HL-60/S4 treated with retinoic acid at 250 ng/mL for 4 days and 3 days (cell line): ENCODE measurements at regions not wholly inside any gene's neighbourhood (a gene's known extent, or its start where the extent isn't known, plus 50 kb on each side); places are given as distances from the start of the nearest gene placed in this dataset.

ENCODE experiments used
- in situ Hi-C: fragments of 300-500 bp; cut with MboI; formaldehyde crosslinking; loops from 2 replicates; pipeline ENCODE4 v1.7.0; 2022; ENCODE audit warnings: low sequenced_read_pairs

GRCh38 chr2:118527571-118527970 lies 319.9 kb downstream of the EN1 start:
- in situ Hi-C loops, result no loop called here

GRCh38 chr2:118525346-118525745 lies 322.1 kb downstream of the EN1 start:
- in situ Hi-C loops, result no loop called here

DNA sequence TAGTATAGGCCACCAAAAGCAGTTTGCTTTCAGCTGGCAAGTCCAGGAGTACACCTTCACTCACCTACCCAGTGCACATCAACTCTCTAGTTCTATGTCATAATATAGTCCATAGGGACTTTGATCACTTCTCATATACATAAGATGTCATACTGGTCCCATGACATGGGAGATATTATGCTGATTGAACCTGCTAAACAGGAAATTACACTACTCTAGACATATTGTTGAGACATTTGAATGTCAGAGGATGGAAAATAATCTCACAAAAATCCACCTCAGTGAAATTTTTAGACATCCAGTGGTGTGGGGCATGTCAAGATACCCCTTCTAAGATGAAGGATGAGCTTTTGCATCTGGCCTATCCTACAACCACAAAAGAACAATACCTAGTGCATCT lies 322.5 kb downstream of the EN1 start:
- in situ Hi-C loops, result no loop called here

GRCh38 chr2:118523761-118524160 lies 323.7 kb downstream of the EN1 start:
- in situ Hi-C loops, result no loop called here

DNA sequence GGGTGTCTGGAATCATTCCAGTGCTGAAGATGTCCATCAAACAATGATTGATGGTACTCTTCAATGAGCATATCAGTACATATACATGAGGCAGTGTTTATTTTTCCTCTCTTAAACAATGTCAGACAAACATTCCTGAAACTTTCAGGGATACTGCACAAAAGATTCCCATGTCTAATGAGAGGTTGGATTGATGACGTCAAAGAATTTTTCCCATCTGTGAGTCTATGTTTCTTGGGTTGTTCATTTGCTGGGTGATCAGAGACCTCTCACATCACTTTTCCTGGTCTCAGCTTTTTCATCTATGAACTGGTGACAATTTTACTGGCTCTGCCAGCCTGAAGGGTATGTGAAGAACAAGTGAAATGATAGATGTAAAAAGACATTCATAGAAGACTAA lies 325.5 kb downstream of the EN1 start:
- in situ Hi-C loops, result no loop called here

DNA sequence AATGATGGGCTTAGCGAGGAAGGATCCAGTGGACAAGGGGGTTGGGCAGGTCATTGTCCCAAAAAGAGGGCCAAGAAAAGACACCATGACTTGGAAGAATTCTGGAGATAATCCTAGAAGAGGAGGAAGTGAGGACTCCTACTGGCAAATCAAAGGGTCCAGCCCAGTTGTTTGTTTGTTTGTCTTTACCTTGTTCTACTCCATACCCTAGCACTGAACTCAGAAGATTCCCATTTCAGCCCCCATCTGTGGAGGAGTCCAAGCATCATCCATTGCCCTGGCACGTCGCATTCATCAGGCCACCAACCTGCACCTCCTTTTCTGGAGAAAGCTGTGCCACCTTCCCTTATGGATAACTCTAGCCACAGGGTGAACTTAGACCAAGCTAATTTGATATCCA lies 326.2 kb downstream of the EN1 start:
- in situ Hi-C loops, result no loop called here

GRCh38 chr2:118520246-118520645 lies 327.2 kb downstream of the EN1 start:
- in situ Hi-C loops, result no loop called here

- in situ Hi-C loops, result no loop called here
These were observed 327.9 kb downstream of the EN1 start for GRCh38 chr2:118519511-118519910.

- in situ Hi-C loops, result no loop called here
These were observed 336.6 kb downstream of the EN1 start for GRCh38 chr2:118510807-118511206.

DNA sequence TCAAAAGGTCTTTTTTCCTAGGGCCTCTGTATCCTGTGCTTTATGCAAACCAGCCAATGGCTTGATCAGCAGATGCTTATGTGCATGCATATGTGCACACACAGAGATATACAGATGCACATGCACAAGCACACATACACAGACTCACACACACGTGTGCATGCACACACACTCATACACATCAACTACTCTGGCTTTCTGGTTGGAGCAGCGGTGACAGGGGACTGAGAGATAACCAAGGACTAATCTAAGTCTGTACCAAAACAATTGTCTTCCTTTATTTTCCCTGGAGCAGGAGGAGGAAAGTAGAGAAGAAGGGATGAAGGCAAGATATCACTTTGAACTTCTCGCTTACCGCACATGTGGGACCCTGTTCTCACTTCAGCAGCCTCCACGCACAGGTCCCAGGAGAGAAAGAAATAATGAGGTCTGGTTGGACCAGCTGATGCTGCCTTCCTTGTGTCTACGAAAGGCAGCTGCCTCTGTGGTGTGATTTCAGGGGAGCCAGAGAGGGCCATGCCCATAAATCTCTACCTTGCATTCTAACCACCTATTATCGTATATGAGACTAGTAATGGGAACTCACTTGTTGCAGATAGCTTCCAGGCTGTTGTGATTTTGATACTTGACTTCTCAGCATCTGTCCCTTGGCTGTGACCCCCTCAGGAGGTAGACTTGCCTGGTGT lies 338.0 kb downstream of the EN1 start:
- in situ Hi-C loops, result no loop called here

DNA sequence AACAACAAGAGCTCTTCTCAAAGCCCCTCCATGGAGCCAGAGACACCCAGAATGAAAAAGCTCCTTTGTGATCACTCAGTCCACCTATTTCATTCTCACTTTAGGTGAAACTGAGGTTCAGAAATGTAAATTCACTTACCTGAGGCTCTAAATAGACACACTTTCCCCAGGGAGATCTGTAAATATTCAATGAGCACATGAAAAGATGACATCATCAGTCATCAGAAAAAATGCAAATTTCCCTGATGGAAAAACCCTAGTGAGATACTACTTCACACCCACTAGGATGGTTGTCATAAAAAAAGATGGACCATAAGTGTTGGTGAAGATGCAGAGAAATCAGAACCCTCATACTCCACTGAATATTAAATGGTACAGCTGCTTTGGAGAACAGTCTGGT lies 339.2 kb downstream of the EN1 start:
- in situ Hi-C loops, result no loop called here

DNA sequence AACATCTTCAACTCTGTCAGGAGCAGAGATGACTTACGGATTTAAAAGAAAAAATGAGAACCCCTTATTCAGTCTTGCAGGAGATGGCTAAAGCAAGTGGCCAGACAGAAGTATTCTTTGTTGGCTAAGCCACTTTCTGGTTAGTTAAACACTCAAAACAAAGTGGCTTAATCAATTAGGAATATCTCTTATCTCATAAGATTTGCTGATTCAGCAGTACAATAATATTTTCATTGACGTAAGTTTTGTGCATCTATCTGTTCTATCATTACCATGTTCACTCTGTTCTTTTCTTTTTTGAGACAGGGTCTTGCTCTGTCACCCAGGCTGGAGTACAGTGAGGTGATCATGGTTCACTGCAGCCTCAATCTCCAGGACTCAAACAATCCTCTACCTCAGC lies 342.0 kb downstream of the EN1 start:
- in situ Hi-C loops, result no loop called here

DNA sequence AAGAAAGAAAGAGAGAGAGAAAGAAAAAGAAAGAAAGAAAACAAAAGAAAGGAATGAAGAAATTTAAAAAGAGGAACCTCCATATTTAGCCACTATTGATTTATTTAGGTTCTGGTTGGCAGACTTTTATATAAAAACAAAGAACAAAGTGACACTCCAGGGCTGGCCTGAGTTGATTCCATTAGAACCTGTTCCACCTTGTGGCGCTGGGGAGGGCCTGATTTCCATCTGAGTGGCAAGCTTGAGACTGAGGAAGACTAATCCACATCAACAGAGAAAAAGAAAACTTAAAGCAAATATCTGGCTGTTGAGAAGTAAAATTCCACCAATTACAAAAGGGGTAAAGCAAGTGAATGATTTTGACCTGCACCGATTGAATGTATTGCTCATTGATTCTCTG lies 345.3 kb downstream of the EN1 start:
- in situ Hi-C loops, result no loop called here

DNA sequence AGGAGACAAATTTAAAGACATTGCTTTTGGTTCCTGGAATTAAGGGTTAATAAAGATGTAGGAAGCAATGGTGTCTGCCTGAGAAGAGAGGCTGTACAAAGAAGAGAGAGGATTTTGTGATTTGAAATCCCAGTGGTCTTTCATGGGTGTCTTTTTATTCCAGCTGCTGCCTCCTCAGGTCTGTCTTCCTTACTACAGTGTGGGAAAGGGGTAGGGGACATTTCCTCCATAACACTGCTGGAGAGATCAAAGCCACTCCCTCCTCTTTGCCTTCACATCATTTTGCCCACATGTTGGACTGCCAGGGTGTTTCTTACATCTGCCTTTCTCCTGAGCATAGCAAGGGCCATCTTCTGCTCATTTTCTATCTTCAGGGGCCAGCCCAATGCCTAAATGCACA lies 348.5 kb downstream of the EN1 start:
- in situ Hi-C loops, result no loop called here

DNA sequence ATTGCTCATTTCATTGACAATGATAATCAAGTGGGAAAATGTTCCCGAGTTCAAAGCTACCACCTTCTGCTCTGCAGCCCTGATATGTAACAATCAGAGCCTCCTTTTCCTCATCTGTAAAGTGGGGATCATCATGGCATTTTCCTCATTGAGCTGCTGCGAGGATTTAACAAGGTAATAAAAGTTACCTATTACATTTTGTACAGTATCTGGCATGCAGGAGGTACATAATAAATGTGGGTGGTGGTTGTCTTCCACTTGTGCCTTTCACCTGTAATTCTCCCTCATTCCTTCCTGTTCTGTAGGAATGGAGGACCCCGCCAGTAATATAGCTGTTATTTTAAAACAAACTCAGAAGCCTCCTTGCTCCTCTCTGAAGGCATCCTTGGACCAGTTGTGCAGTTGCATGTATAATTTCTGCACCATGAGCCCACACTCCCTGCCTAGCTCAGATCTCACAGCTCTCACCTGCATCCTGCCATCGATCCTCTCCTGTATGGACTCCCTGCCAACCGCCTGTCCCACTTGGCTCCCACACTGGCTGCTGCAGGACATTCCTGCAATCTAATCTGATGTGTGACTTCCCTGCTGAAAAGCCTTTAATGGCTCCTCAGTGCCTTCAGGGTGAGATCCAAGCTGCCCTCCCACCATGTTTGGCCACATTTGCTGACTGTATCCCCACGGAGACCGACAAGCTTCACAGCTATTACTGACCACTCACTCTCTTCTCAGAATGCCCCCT lies 350.4 kb downstream of the EN1 start:
- in situ Hi-C loops, result no loop called here

DNA sequence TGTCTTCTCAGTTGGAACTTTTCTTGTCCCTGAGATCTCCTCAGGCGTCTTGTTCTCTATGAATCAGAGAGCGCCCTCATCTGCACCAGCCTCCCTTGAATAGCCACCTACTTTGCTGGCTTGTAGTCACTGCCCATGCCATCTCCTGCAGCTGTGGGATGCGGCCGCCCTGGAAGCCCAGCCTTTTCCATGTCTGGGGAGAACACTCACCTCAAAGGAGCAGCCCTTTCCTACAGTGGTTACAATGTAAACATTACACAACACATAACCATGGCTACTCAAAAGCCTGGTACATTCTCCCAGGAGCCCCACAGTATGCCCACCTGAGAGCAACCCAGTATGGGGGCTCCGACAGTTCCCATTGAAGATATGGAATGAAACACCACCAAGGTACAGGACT lies 351.0 kb downstream of the EN1 start:
- in situ Hi-C loops, result no loop called here

DNA sequence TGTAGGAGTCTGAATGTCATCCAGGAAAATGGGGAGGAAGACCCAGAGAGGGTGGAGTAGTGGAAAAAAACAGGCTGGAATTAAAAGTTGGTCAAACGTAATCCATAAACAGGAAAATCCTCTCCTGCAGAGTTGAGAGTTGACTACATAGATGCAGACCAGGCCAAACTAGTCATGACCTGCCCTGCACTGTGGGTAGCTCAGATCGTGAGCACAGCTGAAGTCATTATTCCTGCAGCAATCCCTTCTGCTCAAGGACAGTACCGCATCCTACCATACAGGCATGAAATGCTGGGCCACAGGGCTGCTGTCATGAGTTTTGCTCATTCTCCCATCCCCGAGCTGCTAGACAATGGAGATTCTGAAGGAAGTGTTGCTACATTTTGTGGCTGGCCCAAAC lies 352.2 kb downstream of the EN1 start:
- in situ Hi-C loops, result no loop called here

- in situ Hi-C loops, result no loop called here
These were observed 354.2 kb downstream of the EN1 start for GRCh38 chr2:118493213-118493612.

DNA sequence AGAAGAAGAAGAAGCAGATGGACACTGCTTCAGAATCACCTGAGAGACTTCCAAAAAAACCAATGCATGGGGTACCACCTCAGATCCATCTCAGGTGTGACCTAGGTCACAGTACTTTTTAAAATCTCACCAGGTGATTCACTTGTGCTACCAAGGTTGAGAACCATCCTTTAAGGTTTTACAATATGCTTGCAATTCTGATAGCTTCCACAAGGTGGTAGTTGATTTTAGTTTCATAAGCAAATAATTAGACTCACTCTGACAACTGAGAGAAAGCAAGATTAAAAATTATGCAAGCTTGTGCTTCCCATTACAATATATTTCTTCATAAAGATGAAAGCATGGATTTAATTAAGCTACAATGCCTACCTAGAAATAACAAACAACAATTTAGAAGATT lies 355.1 kb downstream of the EN1 start:
- in situ Hi-C loops, result no loop called here

GRCh38 chr2:118490330-118490729 lies 357.1 kb downstream of the EN1 start:
- in situ Hi-C loops, result no loop called here

- in situ Hi-C loops, result no loop called here
These were observed 357.6 kb downstream of the EN1 start for GRCh38 chr2:118489712-118490299.

- in situ Hi-C loops, result no loop called here
These were observed 366.1 kb downstream of the EN1 start for GRCh38 chr2:118481299-118481698.
